ENCODE measurements at regions not wholly inside any gene's neighbourhood (a gene's known extent, or its start where the extent isn't known, plus 50 kb on each side); places are given as distances from the start of the nearest gene placed in this dataset.

DNA sequence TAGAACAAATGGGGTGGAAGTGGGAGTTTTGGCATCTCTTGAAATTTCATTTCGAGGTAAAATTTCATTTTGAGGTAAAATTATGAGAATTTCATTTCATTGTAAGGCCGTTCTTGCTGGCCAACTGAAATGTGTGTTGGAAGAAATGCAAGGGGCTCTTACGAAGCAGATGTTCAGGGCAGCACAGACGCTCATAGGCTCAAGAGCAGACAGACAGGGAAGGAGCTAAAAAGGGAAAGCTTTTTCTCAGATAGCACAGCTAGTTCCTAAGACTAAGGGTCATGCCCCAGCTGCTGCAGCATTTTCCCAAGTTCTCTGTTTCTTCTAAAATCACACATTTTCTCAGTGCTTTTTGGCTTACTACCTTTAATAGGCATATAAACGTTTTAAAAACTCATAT is 65.1 kb upstream of the SFMBT2 start:
- no peak overlapping the region for H3K23ac ChIP-seq (ENCODE audit: insufficient read length)
- no peak overlapping the region for H2BK12ac ChIP-seq (ENCODE audit: low read depth, low read length)
- H2BK120ac ChIP-seq (replicated peaks; ENCODE audit: low read depth, low read length): no peak overlapping the region
- no peaks in the 10 kb centered on the region for H3K79me2 ChIP-seq (ENCODE audit: control insufficient read depth in 1 of 2, insufficient read depth in 2 of 2, low read length in 2 of 2)
- no peak overlapping the region for H4K5ac ChIP-seq (ENCODE audit: insufficient read length, low read depth, low read length)
- no peak overlapping the region for H3K18ac ChIP-seq (ENCODE audit: extremely low read depth, low read length)
- no peak overlapping the region for H3K14ac ChIP-seq (ENCODE audit: insufficient read length)
- no peak overlapping the region; a peak in 1 of 7 replicates for H3K9ac ChIP-seq (replicated peaks in 1 of 4; ENCODE audit: extremely low read depth in 1 of 4, low read depth in 3 of 4, low read length in 3 of 4)
- no peak overlapping the region for H2AK5ac ChIP-seq (ENCODE audit: low read depth, low read length)
- H4K91ac ChIP-seq (replicated peaks; ENCODE audit: insufficient read length, low read length): no peak overlapping the region
- H3K23me2 ChIP-seq (ENCODE audit: low read depth, low read length): no peaks in the 10 kb centered on the region
- H2BK20ac ChIP-seq (ENCODE audit: low read length): no peak overlapping the region
- no peaks in the 10 kb centered on the region for H3K36me3 ChIP-seq (ENCODE audit: control insufficient read depth in 2 of 4, insufficient read depth in 4 of 4, low read length in 3 of 4)
- no peak overlapping the region for H3K4ac ChIP-seq (replicated peaks; ENCODE audit: insufficient read length, low read depth, low read length)
- ChIA-PET CTCF (ENCODE audit: partially characterized antibody) (no interaction called here), POLR2A (ENCODE audit: partially characterized antibody) (interaction anchor here (1.2 kb wide), 1 partner anchor 19 kb away, joined by 3 read pairs; no protein-coding TSS in a partner anchor)
- no peaks in the 10 kb centered on the region for H3K9me3 ChIP-seq (ENCODE audit: insufficient read depth in 2 of 2, low read depth in 1 of 2, low read length in 1 of 2)
- no peaks in the 10 kb centered on the region for H3K79me1 ChIP-seq (ENCODE audit: low read depth, low read length)
- no peak for DNase-seq (ENCODE audit: low read depth in 1 of 2, low spot score in 2 of 2)
- TF ChIP-seq RXRA (IDR thresholded peaks at IDR 0.05; ENCODE audit: insufficient read depth, low read depth, low read length): no peak
- no peak for TF ChIP-seq FOSL1 (IDR thresholded peaks at IDR 0.05; ENCODE audit: insufficient read depth, low read depth, low read length)
- TF ChIP-seq SUZ12 (IDR thresholded peaks at IDR 0.05; ENCODE audit: low read length): no peak
- no peak for TF ChIP-seq SIRT6 (IDR thresholded peaks at IDR 0.05; ENCODE audit: low read length)
- no peak for TF ChIP-seq KDM1A (IDR thresholded peaks at IDR 0.05; ENCODE audit: borderline replicate concordance, low read length)
- TF ChIP-seq SIX5 (IDR thresholded peaks at IDR 0.05; ENCODE audit: low read depth, low read length): no peak
- no peak for TF ChIP-seq ASH2L (IDR thresholded peaks at IDR 0.05; ENCODE audit: low read length)
- no peak for TF ChIP-seq EZH2 (IDR thresholded peaks at IDR 0.05; ENCODE audit: low read depth, low read length, severe bottlenecking)
- TF ChIP-seq, protein P1, sequence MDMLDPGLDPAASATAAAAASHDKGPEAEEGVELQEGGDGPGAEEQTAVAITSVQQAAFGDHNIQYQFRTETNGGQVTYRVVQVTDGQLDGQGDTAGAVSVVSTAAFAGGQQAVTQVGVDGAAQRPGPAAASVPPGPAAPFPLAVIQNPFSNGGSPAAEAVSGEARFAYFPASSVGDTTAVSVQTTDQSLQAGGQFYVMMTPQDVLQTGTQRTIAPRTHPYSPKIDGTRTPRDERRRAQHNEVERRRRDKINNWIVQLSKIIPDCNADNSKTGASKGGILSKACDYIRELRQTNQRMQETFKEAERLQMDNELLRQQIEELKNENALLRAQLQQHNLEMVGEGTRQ (IDR thresholded peaks at IDR 0.05; ENCODE audit: low read length): no peak
- FAIRE-seq: no peak
- peak overlapping the region in 1 of 2 experiments; percentile 25; a peak in 1 of 4 replicates for H3K4me2 ChIP-seq (ENCODE audit: insufficient read depth in 1 of 2, low read depth in 2 of 2, low read length in 2 of 2)
- 72% methylated on average over 5 of the region's 5 CpGs; no CpG with 5 or more reads in 1 of the 2 experiments for WGBS, 2 experiments (ENCODE audit: extremely low coverage in 1 of 2, insufficient coverage in 1 of 2, insufficient read length in 1 of 2, insufficient replicate concordance in 2 of 2, low coverage in 1 of 2, low lambda C conversion rate in 2 of 2, missing lambda C conversion rate in 1 of 2)
- H3K56ac ChIP-seq (replicated peaks; ENCODE audit: insufficient read length, low read depth, low read length): no peak overlapping the region
- no peaks in the 10 kb centered on the region for H4K20me1 ChIP-seq (replicated peaks in 1 of 2; ENCODE audit: control insufficient read depth in 1 of 2, insufficient read depth in 2 of 2, low read length in 2 of 2)
- no peaks in the 10 kb centered on the region for H3K27me3 ChIP-seq (replicated peaks in 1 of 4; ENCODE audit: control insufficient read depth in 3 of 4, extremely low read depth in 1 of 4, insufficient read depth in 3 of 4, low read length in 3 of 4)
- no peak overlapping the region for H3K4me3 ChIP-seq (ENCODE audit: extremely low read depth in 1 of 4, insufficient read depth in 2 of 4, low read depth in 3 of 4, low read length in 4 of 4)
- no peak overlapping the region for H2BK15ac ChIP-seq (ENCODE audit: low read length)
- no peak overlapping the region for H2AFZ ChIP-seq (ENCODE audit: low read length)
- no peak overlapping the region for H3K27ac ChIP-seq (ENCODE audit: low read depth, low read length)
- H3K4me1 ChIP-seq (replicated peaks in 1 of 4; ENCODE audit: control insufficient read depth in 3 of 4, insufficient read depth in 4 of 4, low read length in 3 of 4): peaks cover 3 to 9% (median 4%) of the 10 kb centered on the region in 4 experiments; a peak in 5 of 7 replicates
- H4K8ac ChIP-seq (ENCODE audit: extremely low read depth, insufficient read depth, low read length): no peak overlapping the region
- H2BK5ac ChIP-seq (ENCODE audit: low read depth, low read length): no peak overlapping the region

Measured in H1 (cell line).